Esophagus muscularis mucosa (tissue), 3 donors: ENCODE measurements at regions not wholly inside any gene's neighbourhood (a gene's known extent, or its start where the extent isn't known, plus 50 kb on each side); places are given as distances from the start of the nearest gene placed in this dataset.

Experiments used
- POLR2A ChIP-seq: fragments of 450-650 bp; IDR thresholded peaks from one replicate; pipeline ENCODE4 v1.6.1; 2017; ENCODE audit warnings: antibody characterized with exemption, moderate library complexity, mild to moderate bottlenecking, low read depth
- POLR2AphosphoS5 ChIP-seq, 2 donors: sonication (generic); formaldehyde crosslinking; IDR thresholded peaks; one replicate each; pipeline ENCODE4 v1.6.1; 2017; ENCODE audit warnings: antibody characterized with exemption in 2 of 2
- TF ChIP-seq, protein P1 (sequence below), 3 experiments: fragments of 200-600 bp in 2 of 3; fragments of 450-650 bp in 1 of 3; sonication (generic) in 2 of 3; IDR thresholded peaks; one replicate each; pipeline ENCODE4 v1.5.1; 2017 to 2019; ENCODE audit warnings: antibody characterized with exemption in 3 of 3, mild to moderate bottlenecking in 2 of 3, moderate library complexity in 1 of 3

DNA sequence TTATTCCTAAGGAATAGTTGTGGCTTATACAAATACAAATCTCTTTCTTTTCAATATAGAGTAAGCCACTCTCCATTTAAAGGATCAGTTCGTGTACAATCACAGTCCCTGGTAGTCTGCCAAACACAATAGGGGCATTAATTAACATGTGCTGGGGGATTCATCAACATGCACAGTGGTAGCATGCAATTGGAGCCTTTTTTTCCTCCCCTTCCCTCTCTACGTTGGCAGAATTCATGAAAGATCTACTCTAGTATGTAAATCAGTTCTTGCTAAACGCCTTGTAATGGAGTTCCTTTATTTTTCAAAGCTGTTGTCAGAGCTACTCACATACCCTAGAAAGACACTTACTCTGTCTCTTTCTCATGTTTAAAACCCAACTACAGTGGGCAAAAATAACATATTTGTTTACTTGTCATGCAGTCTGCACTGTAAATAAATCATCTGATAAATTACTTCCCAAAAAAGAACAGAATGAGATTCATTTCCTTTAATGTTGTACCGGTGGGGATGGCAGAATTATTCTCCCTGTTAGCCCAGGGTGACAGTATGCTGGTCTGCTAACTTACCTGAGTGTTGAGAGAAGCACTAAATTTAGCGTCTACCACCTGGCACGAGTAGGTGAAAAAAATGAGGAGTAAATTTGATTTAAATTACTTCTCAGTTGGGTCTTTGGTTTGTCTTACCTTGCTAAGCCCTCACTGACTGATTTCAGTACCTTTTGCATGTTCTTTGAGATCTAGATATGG is 341.5 kb upstream of the CCNH start:
- no peak for TF ChIP-seq POLR2A
- TF ChIP-seq, protein P1, sequence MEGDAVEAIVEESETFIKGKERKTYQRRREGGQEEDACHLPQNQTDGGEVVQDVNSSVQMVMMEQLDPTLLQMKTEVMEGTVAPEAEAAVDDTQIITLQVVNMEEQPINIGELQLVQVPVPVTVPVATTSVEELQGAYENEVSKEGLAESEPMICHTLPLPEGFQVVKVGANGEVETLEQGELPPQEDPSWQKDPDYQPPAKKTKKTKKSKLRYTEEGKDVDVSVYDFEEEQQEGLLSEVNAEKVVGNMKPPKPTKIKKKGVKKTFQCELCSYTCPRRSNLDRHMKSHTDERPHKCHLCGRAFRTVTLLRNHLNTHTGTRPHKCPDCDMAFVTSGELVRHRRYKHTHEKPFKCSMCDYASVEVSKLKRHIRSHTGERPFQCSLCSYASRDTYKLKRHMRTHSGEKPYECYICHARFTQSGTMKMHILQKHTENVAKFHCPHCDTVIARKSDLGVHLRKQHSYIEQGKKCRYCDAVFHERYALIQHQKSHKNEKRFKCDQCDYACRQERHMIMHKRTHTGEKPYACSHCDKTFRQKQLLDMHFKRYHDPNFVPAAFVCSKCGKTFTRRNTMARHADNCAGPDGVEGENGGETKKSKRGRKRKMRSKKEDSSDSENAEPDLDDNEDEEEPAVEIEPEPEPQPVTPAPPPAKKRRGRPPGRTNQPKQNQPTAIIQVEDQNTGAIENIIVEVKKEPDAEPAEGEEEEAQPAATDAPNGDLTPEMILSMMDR (IDR thresholded peaks at IDR 0.05) = no peak
- no peak for TF ChIP-seq POLR2AphosphoS5 (IDR thresholded peaks at IDR 0.05)
